GM21360 (cell line): ENCODE measurements at regions not wholly inside any gene's neighbourhood (a gene's known extent, or its start where the extent isn't known, plus 50 kb on each side); places are given as distances from the start of the nearest gene placed in this dataset.
"Not testable (repeated sequence)": the region's sequence is repeated elsewhere in the genome, so short reads cannot be mapped to it uniquely, and the experiment has no call there.

ENCODE experiments used
- ATAC-seq: cut with Tn5 transposase; IDR thresholded peaks from one replicate; pipeline ENCODE4 v1.9.1; 2021; ENCODE audit warnings: mild to moderate bottlenecking, moderate library complexity; ENCODE audit not compliant: unreplicated experiment

DNA sequence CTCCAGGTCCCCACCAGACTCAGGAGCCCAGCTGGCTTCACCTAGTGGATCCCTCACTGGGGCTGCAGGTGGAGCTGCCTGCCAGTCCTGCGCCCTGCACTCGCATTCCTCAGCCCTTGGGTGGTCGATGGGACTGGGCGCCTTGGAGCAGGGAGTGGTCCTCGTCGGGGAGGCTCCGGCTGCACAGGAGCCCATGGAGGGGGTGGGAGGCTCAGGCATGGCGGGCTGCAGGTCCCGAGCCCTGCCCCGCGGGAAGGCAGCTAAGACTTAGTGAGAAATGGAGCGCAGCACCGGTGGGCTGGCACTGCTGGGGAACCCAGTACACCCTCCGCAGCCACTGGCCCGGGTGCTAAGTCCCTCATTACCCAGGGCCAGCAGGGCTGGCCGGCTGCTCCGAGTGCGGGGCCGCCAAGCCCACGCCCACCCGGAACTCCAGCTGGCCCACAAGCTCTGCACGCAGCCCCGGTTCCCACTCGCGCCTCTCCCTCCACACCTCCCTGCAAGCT, 203.4 kb downstream of the DSC3 start:
- ATAC-seq, result not testable (repeated sequence)

DNA sequence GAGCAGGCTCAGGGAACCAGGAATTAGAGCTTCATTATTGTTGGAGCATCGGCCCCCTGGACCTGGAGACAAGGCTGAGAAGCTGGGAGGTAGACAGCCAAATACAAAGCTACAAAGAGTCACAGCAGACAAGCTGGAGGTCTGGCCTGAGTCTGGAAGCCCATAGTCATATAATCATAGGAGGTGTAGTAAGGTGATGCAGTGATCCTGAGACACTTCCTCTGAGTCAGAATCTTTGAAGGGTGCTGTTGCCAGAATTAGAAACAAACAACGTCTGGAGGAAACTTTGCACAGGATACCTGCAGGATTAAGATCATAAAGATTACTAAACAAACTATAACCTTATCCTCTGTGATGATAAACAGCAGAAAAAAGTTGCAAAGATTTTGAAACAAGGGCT, 213.8 kb downstream of the DSC3 start:
- ATAC-seq, result no peak

DNA sequence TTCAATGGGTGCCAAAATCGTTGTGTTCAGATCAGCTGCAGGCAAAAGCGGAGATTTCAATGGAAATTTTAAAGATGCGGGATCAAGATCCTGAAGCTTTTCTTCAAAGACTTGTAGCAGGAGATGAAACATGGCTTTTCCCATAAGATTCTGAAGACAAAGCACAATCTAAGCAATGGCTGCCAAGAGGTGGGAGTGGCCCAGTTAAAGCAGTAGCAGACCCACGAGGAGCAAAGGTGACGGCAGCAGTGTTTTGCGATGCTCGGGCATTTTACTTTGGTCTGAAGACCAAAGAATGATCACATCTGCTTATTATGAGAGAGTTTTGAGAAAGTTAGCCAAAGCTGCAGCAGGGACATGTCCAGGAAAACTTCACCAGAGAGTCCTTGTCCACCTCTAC, 222.9 kb downstream of the DSC3 start:
- ATAC-seq, result no peak

DNA sequence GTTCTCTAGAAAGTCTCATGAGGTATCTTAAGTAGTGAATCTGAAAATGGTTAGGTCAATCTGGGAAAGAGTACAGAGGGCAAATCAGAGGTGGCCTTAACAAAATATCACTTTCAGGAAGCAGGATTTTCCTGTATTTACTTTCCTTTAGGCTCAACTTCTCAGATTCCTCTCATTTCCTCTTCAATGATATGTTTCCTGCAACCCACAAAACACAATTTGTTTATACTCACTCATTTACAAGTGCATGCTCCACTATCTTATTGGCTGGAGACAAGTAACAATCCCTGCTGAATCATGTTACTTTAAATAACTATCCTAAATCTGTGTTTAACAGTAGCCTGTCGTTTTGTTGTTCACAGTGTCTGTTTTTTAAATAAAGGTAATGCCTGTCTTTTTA, 228.1 kb downstream of the DSC3 start:
- ATAC-seq, result no peak

DNA sequence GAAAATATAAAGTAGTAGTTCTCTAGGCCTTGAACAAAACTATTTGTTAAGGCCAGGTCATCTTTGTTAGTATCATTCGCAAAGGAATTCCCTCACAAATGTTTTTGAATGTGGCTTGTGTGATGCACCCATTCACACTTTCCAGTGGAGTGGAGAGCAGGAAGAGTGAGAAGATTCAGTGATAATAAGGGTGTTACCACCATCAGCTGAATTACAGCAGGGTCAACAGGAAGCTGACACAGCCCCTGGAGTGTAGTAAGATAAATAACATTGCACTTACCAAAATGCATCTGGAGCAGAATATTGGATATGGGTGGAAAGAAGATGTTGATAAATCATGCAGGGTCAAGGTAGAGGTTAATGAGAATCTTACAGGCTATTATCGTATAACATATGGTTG, 231.0 kb downstream of the DSC3 start:
- ATAC-seq, result no peak

DNA sequence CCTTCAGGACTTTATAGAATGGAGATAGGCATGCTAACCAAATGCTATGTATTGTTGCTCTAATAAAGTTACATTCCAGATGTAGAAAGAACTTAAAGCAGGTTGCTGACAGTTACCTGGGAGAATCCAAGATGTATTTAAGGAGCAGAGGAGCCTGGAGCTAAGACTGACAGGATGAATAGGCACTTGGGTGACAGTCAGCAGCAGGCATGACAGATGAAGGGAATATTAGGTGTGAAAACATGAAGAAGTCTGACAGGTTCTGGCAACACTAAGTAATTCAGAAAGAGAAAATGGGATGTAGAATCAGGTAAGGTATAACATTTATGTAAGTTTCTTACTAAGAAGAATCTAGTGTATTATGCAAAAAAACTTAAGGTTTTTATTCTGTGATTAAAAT, 232.0 kb downstream of the DSC3 start:
- ATAC-seq, result no peak

DNA sequence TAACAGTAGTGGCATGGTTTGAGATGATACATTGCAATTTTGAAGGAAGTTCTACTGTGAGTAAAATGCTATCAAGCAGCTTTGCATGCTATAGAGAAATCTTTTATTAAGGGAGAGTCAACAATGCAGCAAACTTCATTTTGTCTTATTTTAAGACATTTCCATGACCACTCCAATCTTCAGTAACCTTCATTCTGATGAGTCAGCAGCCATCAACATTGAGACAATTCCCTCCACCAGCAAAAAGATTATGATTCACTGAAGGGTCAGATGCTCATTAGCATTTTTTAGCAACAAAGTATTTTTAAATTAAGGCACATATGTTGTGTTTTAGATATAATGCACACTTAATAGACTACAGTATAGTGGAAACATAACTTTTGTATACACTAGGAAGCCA, 235.7 kb downstream of the DSC3 start:
- ATAC-seq, result no peak

DNA sequence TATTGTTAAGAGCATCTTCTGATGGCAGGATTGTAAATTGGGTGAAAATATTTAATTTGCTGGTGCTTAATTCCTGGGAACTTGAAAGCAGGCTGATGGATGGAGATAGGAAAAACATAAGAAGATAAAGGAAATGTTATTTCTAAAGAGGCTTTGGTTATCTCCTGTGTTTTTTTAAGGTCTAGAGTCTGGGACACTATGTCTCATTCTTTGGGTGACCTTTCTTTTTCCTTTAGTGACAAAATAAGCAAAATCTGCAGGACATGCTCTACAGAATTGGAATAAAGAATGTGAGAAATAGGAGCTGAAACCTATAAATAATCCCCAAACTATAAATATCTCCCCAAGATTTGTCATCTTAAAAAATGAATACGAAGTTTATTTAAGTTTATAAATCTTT, 241.7 kb downstream of the DSC3 start:
- no peak for ATAC-seq

DNA sequence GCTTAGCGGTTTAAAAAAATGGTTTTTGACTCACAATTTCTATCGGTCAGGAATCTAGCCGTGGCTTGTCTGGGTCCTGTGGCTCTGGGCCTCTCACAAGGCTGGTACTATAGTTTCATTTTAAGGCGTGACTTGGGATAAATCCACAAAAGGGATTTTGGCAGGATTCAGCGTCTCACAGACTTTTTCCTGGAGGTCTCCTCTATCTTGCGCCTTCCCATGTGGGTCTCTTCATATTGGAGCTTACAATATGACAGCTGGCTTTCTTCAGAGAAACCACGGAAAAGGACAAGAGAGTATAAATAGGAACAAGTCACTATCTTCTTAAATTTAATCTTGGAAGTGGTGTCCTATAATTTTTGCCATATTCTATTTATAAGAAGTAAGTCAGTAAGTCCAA, 250.5 kb downstream of the DSC3 start:
- no peak for ATAC-seq

DNA sequence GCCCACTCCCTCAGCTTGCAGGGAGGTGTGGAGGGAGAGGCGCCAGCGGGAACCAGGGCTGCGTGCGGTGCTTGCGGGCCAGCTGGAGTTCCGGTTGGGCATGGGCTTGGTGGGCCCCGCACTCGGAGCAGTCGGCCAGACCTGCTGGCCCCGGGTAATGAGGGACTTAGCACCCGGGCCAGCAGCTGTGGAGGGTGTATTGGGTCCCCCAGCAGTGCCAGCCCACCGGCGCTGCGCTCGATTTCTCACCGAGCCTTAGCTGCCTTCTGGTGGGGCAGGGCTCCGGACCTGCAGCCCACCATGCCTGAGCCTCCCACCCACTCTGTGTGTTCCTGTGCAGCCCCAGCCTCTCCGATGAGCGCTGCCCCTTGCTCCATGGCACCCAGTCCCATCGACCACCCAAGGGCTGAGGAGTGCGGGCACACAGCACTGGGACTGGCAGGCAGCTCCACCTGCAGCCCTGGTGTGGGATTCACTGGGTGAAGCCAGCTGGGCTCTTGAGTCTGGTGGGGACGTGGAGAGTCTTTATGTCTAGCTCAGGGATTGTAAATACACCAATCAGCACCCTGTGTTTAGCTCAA, 254.0 kb downstream of the DSC3 start:
- not testable (repeated sequence) for ATAC-seq

DNA sequence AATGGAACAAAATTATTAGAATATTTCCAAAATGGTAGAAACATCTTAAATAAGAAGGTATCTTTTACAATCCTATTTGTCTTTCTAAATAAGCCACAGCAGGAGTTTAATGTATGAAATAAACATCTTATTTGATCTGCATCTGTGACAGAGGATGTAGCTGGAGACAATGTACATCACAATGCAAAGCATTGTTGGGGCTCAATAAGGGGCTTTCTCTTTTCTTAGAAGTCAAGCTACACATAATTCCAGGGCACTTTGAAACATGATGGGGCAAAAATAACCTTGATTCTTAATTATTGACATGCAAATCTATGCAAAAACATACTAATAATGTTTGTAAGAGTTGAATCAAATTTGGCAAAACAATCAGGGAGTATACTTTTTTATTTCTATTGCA, 255.1 kb downstream of the DSC3 start:
- ATAC-seq, result no peak

DNA sequence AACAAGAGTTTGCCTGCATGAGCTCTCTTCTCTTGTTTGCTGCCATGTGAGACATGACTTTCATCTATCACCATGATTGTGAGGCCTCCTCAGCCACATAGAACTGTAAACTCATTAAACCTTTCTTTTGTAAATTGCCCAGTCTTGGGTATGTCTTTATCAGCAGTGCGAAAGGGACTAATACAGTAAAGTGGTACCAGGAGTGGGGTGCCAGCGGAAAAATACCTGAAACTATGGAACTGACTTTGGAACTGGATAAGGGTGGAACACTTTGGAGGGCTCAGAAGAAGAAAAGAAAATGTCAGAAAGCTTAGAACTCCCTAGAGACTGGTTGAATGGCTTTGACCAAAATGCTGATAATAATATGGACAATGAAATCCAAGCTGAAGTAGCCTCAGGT, 260.9 kb downstream of the DSC3 start:
- ATAC-seq, result no peak

DNA sequence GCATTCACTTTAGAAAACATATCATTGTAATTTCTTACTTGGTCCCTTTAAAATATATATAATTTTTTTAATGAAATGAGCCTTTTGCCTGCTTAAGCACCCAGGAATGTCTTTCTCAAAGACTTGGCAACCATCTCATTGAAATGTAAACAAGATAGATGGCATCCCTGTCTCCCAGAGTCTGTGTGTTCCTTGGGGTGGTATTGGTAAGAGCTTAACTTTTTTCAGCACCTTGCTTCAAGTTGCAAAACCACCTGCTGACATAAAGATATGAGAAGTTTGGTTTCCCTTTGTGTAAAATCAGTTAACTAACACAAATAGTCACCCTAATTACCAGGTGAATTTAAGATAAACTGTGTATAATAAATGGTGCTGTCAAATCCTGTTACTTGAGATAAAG, 266.9 kb downstream of the DSC3 start:
- ATAC-seq, result no peak

DNA sequence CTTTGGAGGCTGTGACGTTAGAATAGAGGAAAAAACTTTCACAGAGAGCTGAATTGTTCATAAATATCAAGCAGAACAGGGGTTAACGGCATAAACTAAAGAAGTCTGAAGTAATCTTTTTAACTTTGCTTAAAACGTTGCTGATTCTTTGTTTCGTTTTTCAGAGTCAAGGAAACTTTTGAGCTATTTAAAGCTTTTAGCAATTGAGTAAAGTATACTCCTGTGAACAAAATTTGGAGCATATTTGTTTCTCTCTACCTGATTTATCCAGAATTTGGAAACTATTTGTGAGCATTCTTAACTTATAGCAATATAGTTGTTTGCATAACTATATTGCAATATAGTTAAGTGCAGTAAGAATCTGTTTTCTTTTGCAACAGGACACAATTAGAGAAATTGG, 270.4 kb downstream of the DSC3 start:
- not testable (repeated sequence) for ATAC-seq

DNA sequence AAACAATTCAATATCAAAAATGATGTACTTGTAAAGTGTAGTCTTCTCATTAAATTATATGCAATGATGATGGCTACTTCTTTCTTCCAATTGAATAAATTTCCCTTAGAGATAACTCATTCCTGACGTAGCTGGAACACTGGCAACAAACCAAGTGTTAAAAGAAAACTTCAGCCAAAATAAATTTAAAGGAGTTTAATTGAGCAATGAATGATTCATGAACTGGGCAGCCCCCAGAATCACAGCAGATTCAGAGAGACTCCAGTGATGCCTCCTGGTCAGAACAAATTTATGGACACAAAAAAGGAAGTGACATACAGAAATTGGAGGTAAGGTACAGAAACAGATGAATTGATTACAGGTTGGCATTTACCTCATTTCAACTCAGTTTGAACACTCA, 276.5 kb downstream of the DSC3 start:
- no peak for ATAC-seq

DNA sequence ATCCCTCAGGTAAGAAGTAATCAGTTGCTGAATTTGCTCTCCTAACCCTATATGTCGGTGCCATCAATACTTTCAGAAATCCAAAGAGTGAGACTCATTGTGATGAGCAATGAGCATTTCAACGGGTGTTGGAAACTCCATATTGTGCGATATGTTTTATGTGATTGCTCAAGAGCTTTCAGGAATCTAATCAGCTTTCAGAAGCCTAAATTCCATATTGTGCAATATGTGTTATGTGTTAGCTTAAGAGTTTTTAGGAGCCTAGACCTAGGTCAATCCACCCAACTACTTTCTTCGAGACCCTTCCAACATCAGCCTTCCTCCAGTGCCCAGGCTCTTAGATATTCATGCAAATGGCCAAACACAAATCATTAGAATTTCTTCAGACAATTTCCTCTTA, 277.3 kb downstream of the DSC3 start:
- ATAC-seq, result no peak

DNA sequence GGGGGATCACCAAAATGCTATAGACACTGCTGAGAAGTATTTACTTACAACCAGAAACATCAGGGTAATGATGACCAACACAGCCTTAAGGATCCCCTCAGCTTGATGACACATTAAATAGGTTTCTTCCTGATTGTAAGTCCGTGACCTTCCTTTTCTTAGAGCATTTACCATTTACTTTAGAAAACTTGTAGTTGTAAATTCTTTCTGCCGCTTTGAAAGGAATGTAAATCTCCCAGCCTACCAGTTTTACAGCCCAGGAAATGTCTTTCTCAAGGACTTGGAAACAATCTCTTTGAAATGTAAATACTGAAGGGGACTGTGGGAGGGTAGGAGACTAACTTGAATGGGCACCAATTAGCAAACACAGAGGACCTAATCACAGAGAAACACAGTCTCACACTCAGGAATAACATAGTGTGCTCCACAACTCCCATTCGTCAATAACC, 278.6 kb downstream of the DSC3 start:
- ATAC-seq, result no peak

DNA sequence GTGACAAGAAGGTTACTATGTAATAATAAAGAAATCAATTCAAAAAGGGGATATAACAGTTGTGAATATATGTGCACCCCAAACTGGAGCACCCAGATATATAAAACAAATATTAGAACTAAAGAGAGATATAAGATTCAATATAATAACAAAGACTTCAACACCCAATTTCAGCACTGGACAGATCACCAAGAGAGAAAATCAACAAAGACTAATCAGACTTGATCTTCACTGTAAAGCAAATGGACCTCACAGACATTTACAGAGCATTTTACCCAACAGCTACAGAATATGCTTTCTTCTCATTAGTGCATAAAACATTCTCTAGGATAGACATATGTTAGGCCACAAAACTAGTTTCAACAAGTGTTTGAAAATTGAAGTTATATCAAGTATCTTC, 287.7 kb downstream of the DSC3 start:
- ATAC-seq, result no peak

DNA sequence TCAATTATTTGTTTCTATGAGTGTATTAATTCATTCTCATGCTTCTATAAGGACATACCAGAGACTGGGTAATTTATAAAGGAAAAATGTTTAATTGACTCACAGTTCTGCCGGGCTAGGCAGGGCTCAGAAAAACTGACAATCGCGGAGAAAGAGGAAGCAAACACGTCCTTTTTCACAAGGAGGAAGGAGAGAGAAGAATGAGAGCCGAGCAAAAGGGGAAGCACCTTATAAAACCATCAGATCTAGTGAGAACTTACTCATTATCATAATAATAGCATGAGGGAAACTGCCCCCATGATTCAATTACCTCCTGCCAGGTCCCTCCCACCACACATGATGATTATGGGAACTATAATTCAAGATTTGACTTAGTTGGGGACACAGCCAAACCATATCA, 294.0 kb downstream of the DSC3 start:
- ATAC-seq, result no peak

DNA sequence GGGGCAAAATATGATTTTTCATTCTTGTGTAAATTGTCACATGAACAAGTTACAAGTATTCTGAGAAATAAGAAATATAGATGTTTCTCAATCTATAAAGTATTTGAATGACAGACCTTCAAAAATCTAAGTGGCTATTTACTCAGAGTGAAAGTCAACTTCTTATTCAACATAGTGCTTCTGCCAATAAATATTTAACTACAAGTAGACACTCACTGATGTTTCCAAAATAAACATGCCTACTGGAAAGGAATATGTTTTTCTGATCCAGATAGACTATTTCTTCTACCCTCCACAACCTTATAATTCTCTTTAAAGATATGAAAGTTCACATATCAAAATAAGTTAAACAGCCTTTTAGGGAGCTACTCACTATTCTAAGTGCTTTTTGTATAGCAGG, 296.3 kb downstream of the DSC3 start:
- no peak for ATAC-seq

DNA sequence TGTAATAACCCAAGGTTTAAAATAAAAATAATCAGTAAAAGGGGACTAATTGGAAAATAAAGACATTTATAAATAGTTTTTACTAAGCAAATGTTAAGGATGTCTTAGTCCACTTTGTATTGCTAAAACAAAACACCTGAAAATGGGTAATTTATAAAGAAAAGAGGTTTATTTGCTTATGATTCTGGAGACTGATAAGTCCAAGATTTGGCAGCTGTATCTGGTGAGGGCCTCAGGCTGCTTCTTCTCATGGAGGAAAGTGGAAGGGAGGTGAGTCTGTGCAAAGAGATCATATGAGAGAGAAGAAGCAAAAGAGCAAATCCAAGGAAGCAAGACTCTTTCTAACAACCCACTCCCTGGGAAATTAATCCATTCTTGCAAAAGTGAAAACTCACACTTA, 299.5 kb downstream of the DSC3 start:
- ATAC-seq, result no peak

DNA sequence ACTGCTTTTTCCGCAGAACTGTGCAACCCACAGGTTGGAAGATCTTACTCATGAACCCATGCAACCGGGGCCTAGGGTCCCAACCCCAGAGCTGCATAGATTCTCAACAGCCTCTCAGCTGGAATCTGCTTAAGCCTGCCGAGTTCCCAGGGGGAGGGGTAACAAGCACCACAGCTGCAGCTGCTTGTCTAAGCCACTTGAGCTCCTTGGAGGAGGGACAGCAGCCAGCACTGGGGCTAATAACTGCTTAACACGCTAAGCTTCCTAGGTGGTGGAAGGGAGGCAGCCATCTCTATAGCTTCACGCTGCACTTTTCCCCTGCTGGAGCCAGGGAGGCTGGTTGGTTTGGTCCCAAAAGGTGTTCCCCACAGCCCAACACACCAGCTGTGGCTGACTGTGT, 311.6 kb downstream of the DSC3 start:
- no peak for ATAC-seq

DNA sequence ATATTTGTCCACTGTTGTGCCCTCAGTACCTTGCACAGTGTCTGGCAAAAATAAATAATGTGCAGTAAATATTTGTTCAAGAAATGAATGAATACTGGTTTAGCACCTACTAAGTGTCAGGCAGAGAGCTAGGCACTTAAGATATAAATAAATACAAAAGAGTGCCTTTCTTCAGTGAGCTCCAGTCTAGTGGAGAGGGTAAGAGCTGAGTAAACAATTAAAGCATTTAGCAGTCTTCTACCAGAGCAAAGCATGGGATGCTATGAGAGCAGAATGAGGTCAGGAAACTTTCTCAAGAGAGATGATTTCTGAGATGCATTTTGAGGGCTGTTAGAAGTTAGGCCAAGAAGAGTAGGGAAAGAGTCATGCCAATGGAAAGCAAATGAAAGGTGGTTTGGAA, 314.7 kb downstream of the DSC3 start:
- ATAC-seq, result no peak
